ENCODE measurements at regions not wholly inside any gene's neighbourhood (a gene's known extent, or its start where the extent isn't known, plus 50 kb on each side); places are given as distances from the start of the nearest gene placed in this dataset.

DNA sequence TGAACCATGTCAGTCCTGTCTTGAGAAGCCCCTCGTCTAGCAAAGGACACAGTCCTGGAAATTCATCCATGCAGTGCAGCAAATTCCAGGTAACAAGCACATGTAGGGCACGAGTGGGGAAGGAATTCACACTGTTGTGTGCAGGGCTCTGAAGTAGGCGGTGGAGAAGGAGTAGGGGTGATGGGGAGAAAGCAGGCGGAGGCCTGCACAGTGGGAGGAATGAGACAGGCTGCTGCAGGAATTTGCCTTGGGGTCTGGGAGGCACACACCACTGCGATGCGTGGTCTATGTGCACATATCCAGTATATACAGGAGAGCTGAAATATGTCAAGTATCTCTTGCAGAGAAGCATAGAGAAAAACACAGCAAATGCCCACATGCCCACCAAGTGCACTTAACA is 249.2 kb upstream of the IRX2 start:
- H3K27ac ChIP-seq (ENCODE audit: low read depth, low read length): no peak overlapping the region
- H3K4me1 ChIP-seq (ENCODE audit: control insufficient read depth in 3 of 3, insufficient read depth in 3 of 3, low read length in 3 of 3): no peaks in the 10 kb centered on the region

DNA sequence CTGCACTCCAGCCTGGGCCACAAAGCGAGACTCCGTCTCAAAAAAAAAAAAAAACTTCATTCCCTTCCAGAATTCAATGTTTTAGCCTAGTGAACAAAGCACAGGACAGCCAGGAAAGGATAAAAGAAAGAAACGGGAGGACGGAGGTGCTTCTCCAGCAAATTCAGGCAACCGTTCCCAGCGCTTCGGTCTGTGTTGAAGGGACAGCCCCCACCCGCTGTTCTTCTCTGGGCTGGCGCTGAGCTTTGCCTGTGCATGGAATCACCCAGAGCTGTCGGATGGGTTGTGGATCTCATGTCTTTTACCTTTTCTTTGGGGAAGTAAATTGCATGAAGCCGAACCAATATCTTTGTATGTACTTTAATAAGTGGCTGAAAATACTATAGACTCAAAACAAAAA is 248.4 kb upstream of the IRX2 start:
- Histone ChIP-seq H3K4me1 (ENCODE audit: control insufficient read depth in 3 of 3, insufficient read depth in 3 of 3, low read length in 3 of 3) (no peaks in the 10 kb centered on the region), H3K9me3 (ENCODE audit: control insufficient read depth in 3 of 3, low read length in 3 of 3) (no peaks in the 10 kb centered on the region), H3K9ac (ENCODE audit: low read depth in 1 of 3, low read length in 3 of 3) (no peak overlapping the region), H3K27ac (ENCODE audit: low read depth, low read length) (no peak overlapping the region), H3K27me3 (ENCODE audit: control insufficient read depth in 3 of 3, insufficient read depth in 3 of 3, low read length in 3 of 3) (peaks cover 0 to 13% (median 0%) of the 10 kb centered on the region in 3 donors), H3K4me3 (ENCODE audit: low read length in 3 of 3) (no peak overlapping the region), H3K36me3 (ENCODE audit: control insufficient read depth in 3 of 3, insufficient read depth in 3 of 3, low read length in 3 of 3) (no peaks in the 10 kb centered on the region)

More for the DNA sequence above, 249.2 kb upstream of the IRX2 start:
- Histone ChIP-seq H3K36me3 (ENCODE audit: control insufficient read depth in 3 of 3, insufficient read depth in 3 of 3, low read length in 3 of 3) (no peaks in the 10 kb centered on the region), H3K9me3 (ENCODE audit: control insufficient read depth in 3 of 3, low read length in 3 of 3) (no peaks in the 10 kb centered on the region), H3K27me3 (ENCODE audit: control insufficient read depth in 3 of 3, insufficient read depth in 3 of 3, low read length in 3 of 3) (peaks cover 0 to 13% (median 0%) of the 10 kb centered on the region in 3 donors), H3K9ac (ENCODE audit: low read depth in 1 of 3, low read length in 3 of 3) (no peak overlapping the region), H3K4me3 (ENCODE audit: low read length in 3 of 3) (no peak overlapping the region)

GRCh38 chr5:2998106-2998505 is 246.6 kb upstream of the IRX2 start:
- Histone ChIP-seq H3K36me3 (ENCODE audit: control insufficient read depth in 3 of 3, insufficient read depth in 3 of 3, low read length in 3 of 3) (no peaks in the 10 kb centered on the region), H3K9ac (ENCODE audit: low read depth in 1 of 3, low read length in 3 of 3) (no peak overlapping the region), H3K27ac (ENCODE audit: low read depth, low read length) (no peak overlapping the region), H3K4me1 (ENCODE audit: control insufficient read depth in 3 of 3, insufficient read depth in 3 of 3, low read length in 3 of 3) (no peaks in the 10 kb centered on the region), H3K27me3 (ENCODE audit: control insufficient read depth in 3 of 3, insufficient read depth in 3 of 3, low read length in 3 of 3) (peaks cover 0 to 13% (median 0%) of the 10 kb centered on the region in 3 donors), H3K9me3 (ENCODE audit: control insufficient read depth in 3 of 3, low read length in 3 of 3) (no peaks in the 10 kb centered on the region), H3K4me3 (ENCODE audit: low read length in 3 of 3) (no peak overlapping the region)

GRCh38 chr5:2997179-2997578 is 245.7 kb upstream of the IRX2 start:
- no peaks in the 10 kb centered on the region for H3K4me1 ChIP-seq (ENCODE audit: control insufficient read depth in 3 of 3, insufficient read depth in 3 of 3, low read length in 3 of 3)
- no peak overlapping the region for H3K4me3 ChIP-seq (ENCODE audit: low read length in 3 of 3)
- peaks cover 0 to 13% (median 0%) of the 10 kb centered on the region in 3 donors for H3K27me3 ChIP-seq (ENCODE audit: control insufficient read depth in 3 of 3, insufficient read depth in 3 of 3, low read length in 3 of 3)
- no peak overlapping the region for H3K9ac ChIP-seq (ENCODE audit: low read depth in 1 of 3, low read length in 3 of 3)
- H3K9me3 ChIP-seq (ENCODE audit: control insufficient read depth in 3 of 3, low read length in 3 of 3): no peaks in the 10 kb centered on the region
- H3K27ac ChIP-seq (ENCODE audit: low read depth, low read length): no peak overlapping the region
- H3K36me3 ChIP-seq (ENCODE audit: control insufficient read depth in 3 of 3, insufficient read depth in 3 of 3, low read length in 3 of 3): no peaks in the 10 kb centered on the region

GRCh38 chr5:2996687-2997086 is 245.2 kb upstream of the IRX2 start:
- Histone ChIP-seq H3K9me3 (ENCODE audit: control insufficient read depth in 3 of 3, low read length in 3 of 3) (no peaks in the 10 kb centered on the region), H3K36me3 (ENCODE audit: control insufficient read depth in 3 of 3, insufficient read depth in 3 of 3, low read length in 3 of 3) (no peaks in the 10 kb centered on the region), H3K27me3 (ENCODE audit: control insufficient read depth in 3 of 3, insufficient read depth in 3 of 3, low read length in 3 of 3) (peaks cover 0 to 13% (median 0%) of the 10 kb centered on the region in 3 donors), H3K9ac (ENCODE audit: low read depth in 1 of 3, low read length in 3 of 3) (no peak overlapping the region), H3K27ac (ENCODE audit: low read depth, low read length) (no peak overlapping the region), H3K4me3 (ENCODE audit: low read length in 3 of 3) (no peak overlapping the region), H3K4me1 (ENCODE audit: control insufficient read depth in 3 of 3, insufficient read depth in 3 of 3, low read length in 3 of 3) (no peaks in the 10 kb centered on the region)

DNA sequence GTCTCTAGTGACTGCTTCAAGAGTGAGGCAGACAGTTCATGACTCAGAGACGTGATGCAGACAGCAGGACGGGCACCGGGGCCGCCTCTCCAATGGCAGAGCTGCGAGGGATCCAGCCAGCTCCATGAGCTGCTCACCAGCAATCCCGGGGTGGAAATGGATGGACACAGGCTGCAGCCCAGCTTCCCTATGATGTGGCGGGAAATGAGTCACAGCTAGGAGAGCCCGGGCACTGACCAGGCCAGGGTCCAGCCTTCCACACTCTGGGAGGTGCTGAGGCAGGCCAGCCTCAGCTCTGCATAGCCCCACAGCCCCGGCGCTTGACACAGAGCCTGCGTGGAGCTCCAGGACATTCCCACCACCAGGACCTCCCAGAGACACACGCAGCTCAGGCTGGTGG is 244.8 kb upstream of the IRX2 start:
- H3K36me3 ChIP-seq (ENCODE audit: control insufficient read depth in 3 of 3, insufficient read depth in 3 of 3, low read length in 3 of 3): no peaks in the 10 kb centered on the region
- no peak overlapping the region for H3K27ac ChIP-seq (ENCODE audit: low read depth, low read length)
- H3K4me1 ChIP-seq (ENCODE audit: control insufficient read depth in 3 of 3, insufficient read depth in 3 of 3, low read length in 3 of 3): no peaks in the 10 kb centered on the region
- H3K4me3 ChIP-seq (ENCODE audit: low read length in 3 of 3): no peak overlapping the region
- H3K9ac ChIP-seq (ENCODE audit: low read depth in 1 of 3, low read length in 3 of 3): no peak overlapping the region
- no peaks in the 10 kb centered on the region for H3K9me3 ChIP-seq (ENCODE audit: control insufficient read depth in 3 of 3, low read length in 3 of 3)
- H3K27me3 ChIP-seq (ENCODE audit: control insufficient read depth in 3 of 3, insufficient read depth in 3 of 3, low read length in 3 of 3): peaks cover 0 to 13% (median 0%) of the 10 kb centered on the region in 3 donors

- no peaks in the 10 kb centered on the region for H3K4me1 ChIP-seq (ENCODE audit: control insufficient read depth in 3 of 3, insufficient read depth in 3 of 3, low read length in 3 of 3)
- H3K9me3 ChIP-seq (ENCODE audit: control insufficient read depth in 3 of 3, low read length in 3 of 3): no peaks in the 10 kb centered on the region
- H3K27me3 ChIP-seq (ENCODE audit: control insufficient read depth in 3 of 3, insufficient read depth in 3 of 3, low read length in 3 of 3): peaks cover 0 to 13% (median 0%) of the 10 kb centered on the region in 3 donors
- no peak overlapping the region for H3K27ac ChIP-seq (ENCODE audit: low read depth, low read length)
- no peak overlapping the region for H3K9ac ChIP-seq (ENCODE audit: low read depth in 1 of 3, low read length in 3 of 3)
- no peak overlapping the region for H3K4me3 ChIP-seq (ENCODE audit: low read length in 3 of 3)
- H3K36me3 ChIP-seq (ENCODE audit: control insufficient read depth in 3 of 3, insufficient read depth in 3 of 3, low read length in 3 of 3): no peaks in the 10 kb centered on the region
These were observed 244.2 kb upstream of the IRX2 start for GRCh38 chr5:2995667-2996066.

DNA sequence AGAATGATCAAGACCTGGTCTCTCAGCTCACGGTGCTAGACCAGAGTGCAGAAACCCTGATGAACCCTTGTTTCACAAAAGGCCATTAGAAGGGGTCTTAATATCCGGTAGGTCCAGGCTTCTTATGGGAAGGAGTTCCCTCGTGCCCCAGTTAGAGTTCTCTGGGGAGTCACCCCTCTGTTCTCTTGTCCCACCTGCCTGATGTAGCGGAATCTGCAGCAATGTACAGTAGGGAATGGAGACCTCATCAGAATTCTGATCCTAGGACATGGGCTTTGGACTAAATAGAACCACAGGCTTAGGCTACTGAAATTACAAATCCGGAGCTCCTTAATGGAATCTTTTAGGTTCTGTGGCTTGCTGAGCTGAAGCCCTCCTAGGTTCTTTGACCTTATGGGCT is 243.6 kb upstream of the IRX2 start:
- no peak overlapping the region for H3K27ac ChIP-seq (ENCODE audit: low read depth, low read length)
- no peak overlapping the region for H3K9ac ChIP-seq (ENCODE audit: low read depth in 1 of 3, low read length in 3 of 3)
- peaks cover 0 to 13% (median 0%) of the 10 kb centered on the region in 3 donors for H3K27me3 ChIP-seq (ENCODE audit: control insufficient read depth in 3 of 3, insufficient read depth in 3 of 3, low read length in 3 of 3)

GRCh38 chr5:2993771-2994170 is 242.3 kb upstream of the IRX2 start:
- Histone ChIP-seq H3K9ac (ENCODE audit: low read depth in 1 of 3, low read length in 3 of 3) (no peak overlapping the region), H3K27ac (ENCODE audit: low read depth, low read length) (no peak overlapping the region), H3K36me3 (ENCODE audit: control insufficient read depth in 3 of 3, insufficient read depth in 3 of 3, low read length in 3 of 3) (no peaks in the 10 kb centered on the region), H3K9me3 (ENCODE audit: control insufficient read depth in 3 of 3, low read length in 3 of 3) (peaks cover 0 to 2% (median 0%) of the 10 kb centered on the region in 3 donors), H3K27me3 (ENCODE audit: control insufficient read depth in 3 of 3, insufficient read depth in 3 of 3, low read length in 3 of 3) (peaks cover 0 to 11% (median 2%) of the 10 kb centered on the region in 3 donors), H3K4me3 (ENCODE audit: low read length in 3 of 3) (no peak overlapping the region), H3K4me1 (ENCODE audit: control insufficient read depth in 3 of 3, insufficient read depth in 3 of 3, low read length in 3 of 3) (no peaks in the 10 kb centered on the region)

More for the DNA sequence above, 243.6 kb upstream of the IRX2 start:
- no peaks in the 10 kb centered on the region for H3K9me3 ChIP-seq (ENCODE audit: control insufficient read depth in 3 of 3, low read length in 3 of 3)
- no peak overlapping the region for H3K4me3 ChIP-seq (ENCODE audit: low read length in 3 of 3)
- no peaks in the 10 kb centered on the region for H3K4me1 ChIP-seq (ENCODE audit: control insufficient read depth in 3 of 3, insufficient read depth in 3 of 3, low read length in 3 of 3)
- no peaks in the 10 kb centered on the region for H3K36me3 ChIP-seq (ENCODE audit: control insufficient read depth in 3 of 3, insufficient read depth in 3 of 3, low read length in 3 of 3)

- Histone ChIP-seq H3K36me3 (ENCODE audit: control insufficient read depth in 3 of 3, insufficient read depth in 3 of 3, low read length in 3 of 3) (no peaks in the 10 kb centered on the region), H3K27me3 (ENCODE audit: control insufficient read depth in 3 of 3, insufficient read depth in 3 of 3, low read length in 3 of 3) (peaks cover 0 to 7% (median 2%) of the 10 kb centered on the region in 3 donors), H3K9ac (ENCODE audit: low read depth in 1 of 3, low read length in 3 of 3) (no peak overlapping the region), H3K4me1 (ENCODE audit: control insufficient read depth in 3 of 3, insufficient read depth in 3 of 3, low read length in 3 of 3) (no peaks in the 10 kb centered on the region), H3K9me3 (ENCODE audit: control insufficient read depth in 3 of 3, low read length in 3 of 3) (peaks cover 0 to 2% (median 0%) of the 10 kb centered on the region in 3 donors), H3K27ac (ENCODE audit: low read depth, low read length) (no peak overlapping the region), H3K4me3 (ENCODE audit: low read length in 3 of 3) (no peak overlapping the region)
These were observed 241.8 kb upstream of the IRX2 start for GRCh38 chr5:2993301-2993700.

Measured in skeletal muscle tissue (tissue), 3 donors.